ENCODE measurements at regions not wholly inside any gene's neighbourhood (a gene's known extent, or its start where the extent isn't known, plus 50 kb on each side); places are given as distances from the start of the nearest gene placed in this dataset.

DNA sequence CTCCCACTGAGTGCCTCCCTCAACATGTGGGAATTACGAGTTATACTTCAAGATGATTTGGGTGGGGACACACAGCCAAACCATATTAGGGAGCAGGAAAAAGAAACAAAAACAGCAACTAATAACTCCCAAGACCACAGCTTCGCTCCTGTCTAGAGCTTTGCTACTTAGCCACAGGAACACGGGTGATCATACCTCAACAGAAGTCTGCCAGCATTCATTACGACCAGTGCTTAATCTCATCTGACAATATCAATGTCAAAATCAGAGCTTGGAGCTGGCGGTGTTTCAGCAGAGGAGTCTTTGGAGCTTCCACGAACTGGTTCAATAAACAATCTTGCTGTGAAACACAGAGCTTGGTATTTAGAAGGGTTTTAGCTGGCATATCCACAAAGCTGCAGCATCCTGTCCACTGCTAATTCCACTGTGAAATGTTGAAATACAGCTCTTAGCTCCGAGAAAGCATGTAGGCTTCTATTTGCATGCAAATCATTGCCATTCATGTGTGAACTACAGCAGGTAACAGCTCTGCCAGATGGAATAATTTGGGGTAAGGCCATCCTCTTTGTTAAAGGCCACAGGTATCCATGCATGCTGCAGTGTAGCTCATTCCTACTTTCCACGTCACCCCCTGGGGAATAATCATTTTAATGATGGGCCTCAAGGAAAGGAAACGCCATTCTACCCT is 128.4 kb upstream of the GOT2 start:
- WGBS (ENCODE audit: insufficient coverage, insufficient replicate concordance, low lambda C conversion rate, missing lambda C conversion rate): 13% methylated on average over 9 of the region's 9 CpGs
- intact Hi-C loops (cut with micrococcal nuclease; ENCODE audit: unreplicated experiment): no loop called here
- H3K9me3 ChIP-seq (replicated peaks; ENCODE audit: control insufficient read depth, insufficient read depth, low read length): no peaks in the 10 kb centered on the region
- BruUV-seq (replicated peaks): no TSS peak
- POLR2A ChIA-PET: interaction anchor here (0.6 kb wide), 1 partner anchor 117 kb away, joined by 6 read pairs; no protein-coding TSS in a partner anchor
- peak; percentile 37 for ATAC-seq
- no peaks in the 10 kb centered on the region for H3K36me3 ChIP-seq (ENCODE audit: control insufficient read depth in 2 of 2, insufficient read depth in 2 of 2, low read length in 1 of 2)
- FAIRE-seq: no peak
- no peak overlapping the region for H2AFZ ChIP-seq (ENCODE audit: control insufficient read depth, low read depth, low read length)
- no peaks in the 10 kb centered on the region for H3K27me3 ChIP-seq (replicated peaks in 1 of 2; ENCODE audit: control insufficient read depth in 2 of 2, insufficient read depth in 2 of 2, low read length in 1 of 2)
- no peak for DNase-seq (ENCODE audit: low read depth, low spot score)
- SMC1A ChIA-PET (ENCODE audit: uncharacterized antibody, unreplicated experiment): interaction anchor here (0.7 to 5.0 kb wide), 10 partner anchors 8 to 96 kb away, joined by 3 to 26 read pairs (median 4); no protein-coding TSS in a partner anchor
- RAD21 ChIA-PET (ENCODE audit: unreplicated experiment): interaction anchor here (1.2 to 2.0 kb wide), 4 partner anchors 8 to 23 kb away, joined by 3 to 13 read pairs (median 8); no protein-coding TSS in a partner anchor
- CTCF ChIA-PET: interaction anchor here (0.6 kb wide), 1 partner anchor 604 kb away, joined by 3 read pairs; no protein-coding TSS in a partner anchor
- no peak overlapping the region for H3K9ac ChIP-seq (ENCODE audit: control insufficient read depth, insufficient read depth, low read length)
- H3K4me1 ChIP-seq (ENCODE audit: control insufficient read depth, insufficient read depth, low read length): no peaks in the 10 kb centered on the region
- no peaks in the 10 kb centered on the region for H3K79me2 ChIP-seq (ENCODE audit: control insufficient read depth, insufficient read depth, low read length)
- H3K27ac ChIP-seq (ENCODE audit: control insufficient read depth, insufficient read depth): no peak overlapping the region
- in situ Hi-C loops (cut with MboI): no loop called here
- no peak overlapping the region for H3K4me2 ChIP-seq (ENCODE audit: control insufficient read depth, insufficient read depth)
- H3K4me3 ChIP-seq: no peak overlapping the region
- H4K20me1 ChIP-seq (ENCODE audit: control insufficient read depth, insufficient read depth): no peaks in the 10 kb centered on the region
- TF ChIP-seq, protein P1, sequence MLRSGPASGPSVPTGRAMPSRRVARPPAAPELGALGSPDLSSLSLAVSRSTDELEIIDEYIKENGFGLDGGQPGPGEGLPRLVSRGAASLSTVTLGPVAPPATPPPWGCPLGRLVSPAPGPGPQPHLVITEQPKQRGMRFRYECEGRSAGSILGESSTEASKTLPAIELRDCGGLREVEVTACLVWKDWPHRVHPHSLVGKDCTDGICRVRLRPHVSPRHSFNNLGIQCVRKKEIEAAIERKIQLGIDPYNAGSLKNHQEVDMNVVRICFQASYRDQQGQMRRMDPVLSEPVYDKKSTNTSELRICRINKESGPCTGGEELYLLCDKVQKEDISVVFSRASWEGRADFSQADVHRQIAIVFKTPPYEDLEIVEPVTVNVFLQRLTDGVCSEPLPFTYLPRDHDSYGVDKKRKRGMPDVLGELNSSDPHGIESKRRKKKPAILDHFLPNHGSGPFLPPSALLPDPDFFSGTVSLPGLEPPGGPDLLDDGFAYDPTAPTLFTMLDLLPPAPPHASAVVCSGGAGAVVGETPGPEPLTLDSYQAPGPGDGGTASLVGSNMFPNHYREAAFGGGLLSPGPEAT (IDR thresholded peaks at IDR 0.05; ENCODE audit: low read depth): no peak
- no peak for TF ChIP-seq REST (IDR thresholded peaks at IDR 0.05; ENCODE audit: low read depth, low read length)
- no peak for TF ChIP-seq TBL1XR1 (IDR thresholded peaks at IDR 0.05; ENCODE audit: low read depth, low read length)
- TF ChIP-seq HDAC6 (IDR thresholded peaks at IDR 0.05; ENCODE audit: unreplicated experiment): no peak
- TF ChIP-seq MXI1 (IDR thresholded peaks at IDR 0.05; ENCODE audit: low read depth, low read length): no peak
- no peak for TF ChIP-seq JUND (IDR thresholded peaks at IDR 0.05; ENCODE audit: low read depth, low read length)
- TF ChIP-seq, protein P2, sequence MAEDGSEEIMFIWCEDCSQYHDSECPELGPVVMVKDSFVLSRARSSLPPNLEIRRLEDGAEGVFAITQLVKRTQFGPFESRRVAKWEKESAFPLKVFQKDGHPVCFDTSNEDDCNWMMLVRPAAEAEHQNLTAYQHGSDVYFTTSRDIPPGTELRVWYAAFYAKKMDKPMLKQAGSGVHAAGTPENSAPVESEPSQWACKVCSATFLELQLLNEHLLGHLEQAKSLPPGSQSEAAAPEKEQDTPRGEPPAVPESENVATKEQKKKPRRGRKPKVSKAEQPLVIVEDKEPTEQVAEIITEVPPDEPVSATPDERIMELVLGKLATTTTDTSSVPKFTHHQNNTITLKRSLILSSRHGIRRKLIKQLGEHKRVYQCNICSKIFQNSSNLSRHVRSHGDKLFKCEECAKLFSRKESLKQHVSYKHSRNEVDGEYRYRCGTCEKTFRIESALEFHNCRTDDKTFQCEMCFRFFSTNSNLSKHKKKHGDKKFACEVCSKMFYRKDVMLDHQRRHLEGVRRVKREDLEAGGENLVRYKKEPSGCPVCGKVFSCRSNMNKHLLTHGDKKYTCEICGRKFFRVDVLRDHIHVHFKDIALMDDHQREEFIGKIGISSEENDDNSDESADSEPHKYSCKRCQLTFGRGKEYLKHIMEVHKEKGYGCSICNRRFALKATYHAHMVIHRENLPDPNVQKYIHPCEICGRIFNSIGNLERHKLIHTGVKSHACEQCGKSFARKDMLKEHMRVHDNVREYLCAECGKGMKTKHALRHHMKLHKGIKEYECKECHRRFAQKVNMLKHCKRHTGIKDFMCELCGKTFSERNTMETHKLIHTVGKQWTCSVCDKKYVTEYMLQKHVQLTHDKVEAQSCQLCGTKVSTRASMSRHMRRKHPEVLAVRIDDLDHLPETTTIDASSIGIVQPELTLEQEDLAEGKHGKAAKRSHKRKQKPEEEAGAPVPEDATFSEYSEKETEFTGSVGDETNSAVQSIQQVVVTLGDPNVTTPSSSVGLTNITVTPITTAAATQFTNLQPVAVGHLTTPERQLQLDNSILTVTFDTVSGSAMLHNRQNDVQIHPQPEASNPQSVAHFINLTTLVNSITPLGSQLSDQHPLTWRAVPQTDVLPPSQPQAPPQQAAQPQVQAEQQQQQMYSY (CRISPR knock-in tag; IDR thresholded peaks at IDR 0.05): no peak
- TF ChIP-seq WRNIP1 (IDR thresholded peaks at IDR 0.05; ENCODE audit: borderline replicate concordance, low read depth, low read length): no peak
- TF ChIP-seq, protein P3, sequence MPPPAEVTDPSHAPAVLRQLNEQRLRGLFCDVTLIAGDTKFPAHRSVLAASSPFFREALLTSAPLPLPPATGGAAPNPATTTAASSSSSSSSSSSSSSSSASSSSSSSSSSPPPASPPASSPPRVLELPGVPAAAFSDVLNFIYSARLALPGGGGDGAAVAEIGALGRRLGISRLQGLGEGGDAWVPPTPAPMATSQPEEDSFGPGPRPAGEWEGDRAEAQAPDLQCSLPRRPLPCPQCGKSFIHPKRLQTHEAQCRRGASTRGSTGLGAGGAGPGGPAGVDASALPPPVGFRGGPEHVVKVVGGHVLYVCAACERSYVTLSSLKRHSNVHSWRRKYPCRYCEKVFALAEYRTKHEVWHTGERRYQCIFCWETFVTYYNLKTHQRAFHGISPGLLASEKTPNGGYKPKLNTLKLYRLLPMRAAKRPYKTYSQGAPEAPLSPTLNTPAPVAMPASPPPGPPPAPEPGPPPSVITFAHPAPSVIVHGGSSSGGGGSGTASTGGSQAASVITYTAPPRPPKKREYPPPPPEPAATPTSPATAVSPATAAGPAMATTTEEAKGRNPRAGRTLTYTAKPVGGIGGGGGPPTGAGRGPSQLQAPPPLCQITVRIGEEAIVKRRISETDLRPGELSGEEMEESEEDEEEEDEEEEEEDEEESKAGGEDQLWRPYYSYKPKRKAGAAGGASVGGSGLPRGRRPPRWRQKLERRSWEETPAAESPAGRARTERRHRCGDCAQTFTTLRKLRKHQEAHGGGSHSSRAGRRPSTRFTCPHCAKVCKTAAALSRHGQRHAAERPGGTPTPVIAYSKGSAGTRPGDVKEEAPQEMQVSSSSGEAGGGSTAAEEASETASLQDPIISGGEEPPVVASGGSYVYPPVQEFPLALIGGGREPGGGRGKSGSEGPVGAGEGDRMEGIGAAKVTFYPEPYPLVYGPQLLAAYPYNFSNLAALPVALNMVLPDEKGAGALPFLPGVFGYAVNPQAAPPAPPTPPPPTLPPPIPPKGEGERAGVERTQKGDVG (CRISPR knock-in tag; IDR thresholded peaks at IDR 0.05): no peak
- no peak for TF ChIP-seq ZZZ3 (IDR thresholded peaks at IDR 0.05; ENCODE audit: control insufficient read depth, insufficient read length, low read depth)
- TF ChIP-seq NBN (IDR thresholded peaks at IDR 0.05): no peak
